H1 (cell line): ENCODE measurements at regions not wholly inside any gene's neighbourhood (a gene's known extent, or its start where the extent isn't known, plus 50 kb on each side); places are given as distances from the start of the nearest gene placed in this dataset.

Experiments
- BCL11A ChIP-seq, 2 experiments: IDR thresholded peaks; one replicate each; pipeline ENCODE4 v1.6.1; 2011; ENCODE audit warnings: low read depth in 2 of 2, low read length in 2 of 2, mild to moderate bottlenecking in 2 of 2
- GABPA ChIP-seq: IDR thresholded peaks from 2 replicates; pipeline ENCODE4 v1.6.1; 2011; ENCODE audit warnings: mild to moderate bottlenecking, low read length, moderate library complexity, borderline replicate concordance; ENCODE audit not compliant: insufficient read depth
- HDAC2 ChIP-seq, 2 experiments: fragments of 300-600 bp in 1 of 2; sonication (generic) in 1 of 2; IDR thresholded peaks; 2 replicates each; pipeline ENCODE4 v1.6.1; 2011 to 2012; ENCODE audit warnings: low read depth in 2 of 2, low read length in 2 of 2, mild to moderate bottlenecking in 2 of 2, moderate library complexity in 2 of 2, borderline replicate concordance in 1 of 2, inconsistent platforms in 1 of 2
- KDM1A ChIP-seq: fragments of 200-600, 300-600 bp; sonication (generic); IDR thresholded peaks from 2 replicates; pipeline ENCODE4 v1.7.1; 2016; ENCODE audit warnings: mild to moderate bottlenecking, low read length, borderline replicate concordance
- KDM5A ChIP-seq: fragments of 200-600 bp; IDR thresholded peaks from 2 replicates; pipeline ENCODE4 v1.7.1; 2012; ENCODE audit warnings: mild to moderate bottlenecking, low read length, inconsistent platforms, mixed read lengths
- POU5F1 ChIP-seq: IDR thresholded peaks from 2 replicates; pipeline ENCODE4 v1.6.1; 2011; ENCODE audit warnings: low read depth, mild to moderate bottlenecking, low read length, moderate library complexity
- RXRA ChIP-seq: IDR thresholded peaks from 2 replicates; pipeline ENCODE4 v1.6.1; 2011; ENCODE audit warnings: low read depth, mild to moderate bottlenecking, low read length, moderate library complexity; ENCODE audit not compliant: insufficient read depth
- TBP ChIP-seq: IDR thresholded peaks from 2 replicates; pipeline ENCODE4 v1.6.1; 2011; ENCODE audit warnings: low read depth, low read length, improper control_type of control experiment
- TCF12 ChIP-seq: IDR thresholded peaks from 2 replicates; pipeline ENCODE4 v1.6.1; 2011; ENCODE audit warnings: low read depth, mild to moderate bottlenecking, low read length
- TEAD4 ChIP-seq: IDR thresholded peaks from 2 replicates; pipeline ENCODE4 v1.6.1; 2012; ENCODE audit warnings: low read depth, low read length, inconsistent platforms, mixed read lengths
- TF ChIP-seq, protein P1 (sequence below): IDR thresholded peaks from 2 replicates; pipeline ENCODE4 v1.6.1; 2012; ENCODE audit warnings: low read length, inconsistent platforms

DNA sequence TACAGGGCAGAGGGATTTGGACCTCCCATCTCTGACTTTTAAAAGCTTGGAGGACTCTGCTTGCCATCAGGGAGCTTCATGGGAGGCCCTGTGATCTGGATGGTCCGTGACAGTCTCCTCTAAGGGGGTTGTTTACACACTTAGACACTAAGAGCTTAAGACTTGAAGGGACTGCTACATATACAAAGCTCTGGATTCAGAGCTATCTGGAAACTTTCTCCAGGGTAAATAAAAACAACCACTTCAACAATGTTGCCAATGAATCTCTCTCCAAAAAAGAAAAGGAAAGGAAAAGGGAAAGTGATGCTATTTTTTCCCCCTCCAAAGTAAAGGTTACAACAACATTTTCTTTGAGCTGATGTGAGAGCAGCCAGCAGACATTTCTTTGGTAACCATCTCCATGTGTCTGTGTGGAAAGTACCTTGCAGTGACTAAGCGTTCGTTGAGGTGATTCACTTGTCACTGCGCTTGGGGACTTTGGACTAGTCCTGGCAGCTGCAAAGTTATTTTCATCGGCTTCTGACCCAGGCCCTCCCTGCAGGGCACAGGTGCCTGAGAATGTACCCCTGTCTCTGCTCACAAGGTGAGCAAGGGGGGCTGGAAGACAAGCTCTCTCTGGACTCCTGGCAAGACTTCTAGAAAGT, 262.1 kb upstream of the KLF4 start (continued):
- TF ChIP-seq BCL11A (IDR thresholded peaks at IDR 0.05; ENCODE audit: low read depth in 2 of 2, low read length in 2 of 2) (no peak), TEAD4 (no peak), HDAC2 (IDR thresholded peaks at IDR 0.05; ENCODE audit: borderline replicate concordance in 1 of 2, low read depth in 2 of 2, low read length in 2 of 2) (no peak), TCF12 (no peak), KDM1A (no peak), RXRA (no peak), KDM5A (no peak), GABPA (no peak), TBP (no peak), POU5F1 (no peak)
- TF ChIP-seq, protein P1, sequence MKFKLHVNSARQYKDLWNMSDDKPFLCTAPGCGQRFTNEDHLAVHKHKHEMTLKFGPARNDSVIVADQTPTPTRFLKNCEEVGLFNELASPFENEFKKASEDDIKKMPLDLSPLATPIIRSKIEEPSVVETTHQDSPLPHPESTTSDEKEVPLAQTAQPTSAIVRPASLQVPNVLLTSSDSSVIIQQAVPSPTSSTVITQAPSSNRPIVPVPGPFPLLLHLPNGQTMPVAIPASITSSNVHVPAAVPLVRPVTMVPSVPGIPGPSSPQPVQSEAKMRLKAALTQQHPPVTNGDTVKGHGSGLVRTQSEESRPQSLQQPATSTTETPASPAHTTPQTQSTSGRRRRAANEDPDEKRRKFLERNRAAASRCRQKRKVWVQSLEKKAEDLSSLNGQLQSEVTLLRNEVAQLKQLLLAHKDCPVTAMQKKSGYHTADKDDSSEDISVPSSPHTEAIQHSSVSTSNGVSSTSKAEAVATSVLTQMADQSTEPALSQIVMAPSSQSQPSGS, result no peak
- TF ChIP-seq, all 59 proteins: peak for 0
